IMR-90 (cell line): ENCODE measurements at regions not wholly inside any gene's neighbourhood (a gene's known extent, or its start where the extent isn't known, plus 50 kb on each side); places are given as distances from the start of the nearest gene placed in this dataset.

Source experiments
- CEBPB ChIP-seq: IDR thresholded peaks from 2 replicates; pipeline ENCODE4 v1.6.1; 2012; ENCODE audit warnings: low read depth, low read length, improper control_type of control experiment
- CHD1 ChIP-seq: IDR thresholded peaks from 2 replicates; pipeline ENCODE4 v1.6.1; 2012; ENCODE audit warnings: low read depth, low read length, improper control_type of control experiment
- CTCF ChIP-seq: conservative IDR thresholded peaks from 2 replicates; pipeline ENCODE4 v1.5.1; 2012; ENCODE audit warnings: mild to moderate bottlenecking, low read depth, low read length, improper control_type of control experiment
- ELK1 ChIP-seq: fragments of 150-350 bp; IDR thresholded peaks from 2 replicates; pipeline ENCODE4 v1.6.1; 2016; ENCODE audit warnings: low read depth, mild to moderate bottlenecking, low read length, moderate library complexity, borderline replicate concordance
- FOS ChIP-seq: fragments of 150-350 bp; IDR thresholded peaks from 2 replicates; pipeline ENCODE4 v1.6.1; 2016; ENCODE audit warnings: low read depth, low read length
- MAZ ChIP-seq: IDR thresholded peaks from 2 replicates; pipeline ENCODE4 v1.6.1; 2012; ENCODE audit warnings: low read depth, mild to moderate bottlenecking, low read length, improper control_type of control experiment, moderate library complexity, borderline replicate concordance
- POLR2A ChIP-seq: IDR thresholded peaks from 2 replicates; pipeline ENCODE4 v1.6.1; 2012; ENCODE audit warnings: mild to moderate bottlenecking, low read depth, low read length
- RFX5 ChIP-seq: IDR thresholded peaks from 2 replicates; pipeline ENCODE4 v1.8.0; 2012; ENCODE audit warnings: low read depth, mild to moderate bottlenecking, low read length, moderate library complexity

- TF ChIP-seq MAZ (no peak), CTCF (no peak), POLR2A (no peak), CHD1 (no peak), ELK1 (no peak), CEBPB (no peak), FOS (no peak), RFX5 (no peak)
Measured at GRCh38 chr6:22445946-22446345, 123.4 kb upstream of the HDGFL1 start.
